ENCODE measurements at regions not wholly inside any gene's neighbourhood (a gene's known extent, or its start where the extent isn't known, plus 50 kb on each side); places are given as distances from the start of the nearest gene placed in this dataset.

DNA sequence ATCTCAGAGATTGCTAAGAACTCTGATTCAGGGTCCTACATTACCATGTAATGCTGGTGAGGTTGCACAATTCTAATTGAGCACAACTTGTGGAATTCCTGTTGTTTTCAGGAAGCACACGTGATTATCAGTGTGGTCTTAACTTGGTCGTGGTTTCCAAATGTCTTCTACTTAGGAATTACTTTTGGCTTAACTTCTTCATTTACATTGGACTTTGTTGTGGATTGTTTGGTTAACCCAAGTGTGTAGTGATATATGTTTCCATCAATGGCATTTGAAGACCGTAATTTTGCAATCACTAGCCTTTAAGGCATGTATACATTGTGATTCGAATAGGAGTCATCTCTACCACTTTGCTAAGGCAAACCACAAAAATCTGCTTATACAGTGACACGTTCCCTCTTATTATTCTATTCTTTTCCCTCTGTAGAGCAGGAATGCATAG lies 373.3 kb downstream of the IRS1 start:
- H3K4me1 Mint-ChIP-seq (ENCODE audit: low read depth in 2 of 2): peaks cover 8 to 15% of the 10 kb centered on the region in 2 donors
- no peaks in the 10 kb centered on the region for H3K36me3 Mint-ChIP-seq (ENCODE audit: insufficient read depth)
- H3K9me3 Mint-ChIP-seq: no peaks in the 10 kb centered on the region
- peaks cover 0 to 13% of the 10 kb centered on the region in 2 donors for H3K27me3 Mint-ChIP-seq
- H3K4me3 Mint-ChIP-seq: no peak overlapping the region
- no peak overlapping the region for H3K27ac Mint-ChIP-seq
- ATAC-seq (replicated peaks) (no peak), DNase-seq (no peak)

DNA sequence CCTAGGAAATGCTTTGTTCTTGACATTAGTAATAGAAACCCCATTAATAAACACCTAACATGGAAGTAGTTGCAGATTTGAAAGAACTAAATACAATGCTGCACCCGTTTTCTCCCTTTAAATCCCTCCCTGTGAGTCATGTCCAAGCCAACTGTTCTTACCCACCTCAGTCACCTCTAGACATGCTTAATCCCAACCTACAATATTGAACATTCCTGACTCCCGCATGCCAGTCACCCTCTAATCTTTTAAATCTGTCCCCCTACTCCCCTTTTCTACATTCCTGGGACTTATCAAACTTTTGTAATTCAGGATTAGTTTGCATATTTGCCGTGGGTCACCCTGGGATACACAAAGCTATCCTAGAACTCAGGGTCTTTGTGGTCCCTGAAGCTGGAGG lies 374.6 kb downstream of the IRS1 start:
- DNase-seq (no peak), ATAC-seq (replicated peaks) (no peak)
- H3K36me3 Mint-ChIP-seq (ENCODE audit: insufficient read depth): no peaks in the 10 kb centered on the region
- no peaks in the 10 kb centered on the region for H3K9me3 Mint-ChIP-seq
- peak overlapping the region in 1 of 2 donors; percentile 14 for H3K27ac Mint-ChIP-seq
- no peak overlapping the region for H3K4me3 Mint-ChIP-seq
- peaks cover 8 to 15% of the 10 kb centered on the region in 2 donors for H3K4me1 Mint-ChIP-seq (ENCODE audit: low read depth in 2 of 2)
- H3K27me3 Mint-ChIP-seq: peaks cover 0 to 6% of the 10 kb centered on the region in 2 donors

DNA sequence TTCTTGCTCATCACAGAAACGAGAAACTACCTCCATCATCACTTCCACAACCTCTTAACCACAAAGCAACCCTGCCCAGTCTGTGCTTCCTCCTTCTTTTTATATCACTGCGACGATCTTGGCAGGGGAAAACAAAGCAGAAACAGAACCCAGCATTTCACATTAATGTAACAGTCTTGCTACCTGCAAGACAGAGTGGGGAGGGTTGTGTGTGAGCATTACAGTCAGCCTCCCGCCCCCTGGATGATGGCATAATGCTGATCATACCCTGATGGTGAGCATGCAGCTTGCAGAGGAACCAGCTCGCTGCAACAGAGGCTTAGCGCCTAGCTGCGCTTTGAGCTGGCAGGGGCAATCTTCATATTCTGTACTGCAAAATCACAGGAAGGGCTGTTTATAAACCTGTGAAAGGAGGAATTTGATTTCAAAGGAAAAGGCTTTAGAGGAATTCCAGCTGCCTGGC lies 376.1 kb downstream of the IRS1 start:
- Mint-ChIP-seq H3K27me3 (no peaks in the 10 kb centered on the region), H3K4me1 (ENCODE audit: low read depth in 2 of 2) (peaks cover 8 to 15% of the 10 kb centered on the region in 2 donors), H3K9me3 (no peaks in the 10 kb centered on the region), H3K36me3 (ENCODE audit: insufficient read depth) (no peaks in the 10 kb centered on the region), H3K27ac (peak overlapping the region; percentile 16 to 46), H3K4me3 (peak overlapping the region; percentile 50 to 78)
- ATAC-seq (replicated peaks) (peak; percentile 89), DNase-seq (peak; percentile 3 to 8 (median 7))

DNA sequence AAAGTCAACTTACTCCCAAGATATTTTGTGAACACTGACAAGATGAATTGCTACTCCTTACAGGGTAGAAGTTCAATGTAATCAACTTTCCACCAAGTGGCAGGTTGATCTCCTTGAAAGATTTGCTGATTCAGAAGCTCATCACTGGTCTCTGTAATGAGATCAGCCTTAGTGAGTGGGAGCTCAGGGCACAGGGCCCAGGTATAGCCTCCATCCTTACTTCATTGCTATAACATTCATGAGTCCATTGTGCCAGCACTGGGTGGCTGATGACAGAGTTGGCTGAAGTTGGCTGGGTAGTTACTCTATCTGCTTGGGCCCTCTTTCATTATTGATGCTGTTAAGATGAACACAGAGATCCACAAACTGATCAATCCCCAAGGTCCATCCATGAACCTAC lies 379.0 kb downstream of the IRS1 start:
- Mint-ChIP-seq H3K36me3 (ENCODE audit: insufficient read depth) (no peaks in the 10 kb centered on the region), H3K4me1 (ENCODE audit: low read depth in 2 of 2) (peaks cover 8 to 15% of the 10 kb centered on the region in 2 donors), H3K4me3 (no peak overlapping the region), H3K9me3 (no peaks in the 10 kb centered on the region), H3K27me3 (no peaks in the 10 kb centered on the region), H3K27ac (no peak overlapping the region)
- no peak for DNase-seq
- ATAC-seq (replicated peaks): no peak

DNA sequence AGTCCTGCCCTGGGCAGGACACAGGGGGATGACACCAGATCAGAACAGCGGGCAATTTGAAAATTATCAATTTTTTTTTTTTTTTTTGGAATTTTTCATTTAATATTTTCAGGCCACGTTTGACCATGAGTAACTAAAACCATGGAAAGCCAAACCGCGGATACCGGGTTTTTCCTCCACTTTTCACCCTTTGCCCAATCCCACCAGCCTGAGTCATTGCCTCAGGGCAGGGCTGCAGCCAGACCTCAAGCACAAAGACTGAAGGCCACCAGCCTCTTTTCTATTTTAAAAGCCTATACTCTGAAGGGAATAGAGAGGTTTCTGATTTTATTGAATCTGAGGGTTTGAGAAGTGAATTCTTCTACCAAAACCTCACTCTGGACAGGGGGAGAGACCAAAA lies 381.1 kb downstream of the IRS1 start:
- ATAC-seq (replicated peaks) (no peak), DNase-seq (no peak)
- H3K36me3 Mint-ChIP-seq (ENCODE audit: insufficient read depth): no peaks in the 10 kb centered on the region
- H3K27ac Mint-ChIP-seq: no peak overlapping the region
- H3K4me1 Mint-ChIP-seq (ENCODE audit: low read depth in 2 of 2): peaks cover 3 to 6% of the 10 kb centered on the region in 2 donors
- H3K9me3 Mint-ChIP-seq: no peaks in the 10 kb centered on the region
- no peak overlapping the region for H3K4me3 Mint-ChIP-seq
- H3K27me3 Mint-ChIP-seq: no peaks in the 10 kb centered on the region

DNA sequence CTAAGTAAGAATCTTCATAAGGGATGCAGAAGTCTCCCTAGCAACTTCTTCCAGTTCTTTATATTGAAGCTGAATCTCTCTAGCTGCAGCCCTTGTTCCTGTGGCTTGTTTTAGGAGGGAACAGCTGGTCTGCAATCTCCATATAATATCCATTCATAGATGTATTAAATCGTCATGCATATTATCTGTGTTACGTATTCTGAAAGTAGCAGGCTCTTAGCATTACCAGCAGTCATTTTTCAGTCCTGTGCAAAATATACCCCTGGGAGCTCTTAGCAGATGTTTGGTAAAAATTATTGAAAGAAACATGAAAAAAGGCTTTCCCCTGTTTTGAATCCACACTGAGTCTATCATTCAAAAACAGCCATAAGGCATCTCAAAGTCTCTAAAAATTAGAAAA lies 385.3 kb downstream of the IRS1 start:
- no peak for DNase-seq
- Mint-ChIP-seq H3K4me3 (no peak overlapping the region), H3K36me3 (ENCODE audit: insufficient read depth) (no peaks in the 10 kb centered on the region), H3K27ac (no peak overlapping the region), H3K9me3 (no peaks in the 10 kb centered on the region), H3K27me3 (peaks cover 6 to 9% of the 10 kb centered on the region in 2 donors), H3K4me1 (ENCODE audit: low read depth in 2 of 2) (no peaks in the 10 kb centered on the region)
- no peak for ATAC-seq (replicated peaks)

DNA sequence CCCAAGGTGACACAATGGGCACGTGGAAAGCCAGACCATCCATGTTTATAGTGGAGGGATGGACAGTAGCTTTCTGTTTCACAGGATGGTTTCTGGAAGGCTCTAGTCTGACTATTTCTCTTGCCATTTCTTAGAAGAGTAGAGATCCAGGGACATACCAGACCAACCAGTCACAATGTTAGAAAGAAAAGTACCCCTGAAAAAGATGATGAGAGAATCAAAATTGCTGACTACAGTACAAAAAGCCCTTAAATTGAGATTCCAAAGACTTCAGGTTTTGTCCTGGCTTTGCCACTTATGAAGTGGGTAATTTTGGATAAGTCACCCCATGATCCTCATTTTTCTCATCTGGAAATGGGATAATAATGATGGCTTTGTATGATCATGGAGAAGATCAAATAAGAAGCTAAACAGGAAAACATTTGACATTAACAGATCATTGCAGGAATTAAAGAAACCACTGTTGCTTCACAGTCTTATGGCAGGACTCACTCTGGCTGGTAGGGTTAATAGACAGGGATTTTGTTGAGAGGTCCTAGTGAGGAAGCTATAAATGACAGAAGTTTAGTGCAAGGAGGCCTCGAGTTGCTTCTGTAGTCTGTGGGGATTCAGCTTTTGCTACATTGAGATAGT lies 386.0 kb downstream of the IRS1 start:
- no peak overlapping the region for H3K4me3 Mint-ChIP-seq
- H3K36me3 Mint-ChIP-seq (ENCODE audit: insufficient read depth): no peaks in the 10 kb centered on the region
- peaks cover 6 to 14% of the 10 kb centered on the region in 2 donors for H3K27me3 Mint-ChIP-seq
- H3K4me1 Mint-ChIP-seq (ENCODE audit: low read depth in 2 of 2): no peaks in the 10 kb centered on the region
- no peak for DNase-seq
- no peak for ATAC-seq (replicated peaks)
- H3K27ac Mint-ChIP-seq: no peak overlapping the region
- H3K9me3 Mint-ChIP-seq: no peaks in the 10 kb centered on the region

DNA sequence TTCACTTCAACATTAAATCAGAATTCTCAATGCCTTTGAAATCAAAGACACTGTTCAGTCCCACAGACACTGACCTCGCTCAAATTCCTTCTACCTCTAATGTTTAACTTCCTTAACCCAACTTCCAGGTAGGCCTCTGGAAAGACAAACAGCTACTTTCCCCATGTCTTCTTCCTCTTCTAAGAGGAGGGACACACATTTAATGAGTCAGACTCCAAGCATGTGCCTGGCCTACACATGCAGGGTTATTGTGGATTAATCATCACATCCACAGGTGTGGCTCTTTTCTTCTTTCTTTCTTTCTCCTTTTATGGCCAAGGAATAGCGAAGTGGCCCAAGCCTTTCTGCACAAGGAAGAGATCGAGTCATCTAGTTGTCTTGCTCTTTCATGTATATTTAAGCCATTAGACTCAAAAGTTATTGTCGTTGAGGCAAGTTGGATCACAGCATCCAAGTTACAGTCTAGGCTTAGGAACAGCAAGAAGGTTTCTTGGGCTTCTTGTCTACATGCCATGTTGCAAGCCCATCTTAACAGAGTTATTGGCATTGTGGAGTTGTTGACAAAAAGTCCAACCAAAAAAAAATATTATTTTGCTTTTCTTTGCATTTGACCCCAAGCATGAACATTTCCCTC lies 387.8 kb downstream of the IRS1 start:
- no peak overlapping the region for H3K27ac Mint-ChIP-seq

DNA sequence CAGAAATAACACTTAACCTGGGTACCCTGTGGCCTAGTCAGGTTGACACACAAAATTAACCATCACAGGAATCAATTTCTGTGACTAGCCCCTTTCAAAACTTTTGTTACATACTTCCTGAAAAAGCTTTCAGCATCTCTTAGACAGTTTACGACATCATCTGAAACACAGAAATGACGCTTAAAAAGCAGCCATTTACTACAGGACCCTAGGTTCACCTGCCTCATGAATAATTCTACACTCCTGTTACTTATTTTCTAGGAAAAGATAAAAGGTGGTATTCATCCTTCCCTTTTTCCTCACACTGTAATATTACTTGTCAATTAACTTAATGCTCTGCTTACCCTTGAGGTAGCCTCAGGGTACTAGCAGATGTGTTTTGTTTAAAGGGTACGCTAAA lies 388.4 kb downstream of the IRS1 start:
- H3K27ac Mint-ChIP-seq: no peak overlapping the region
- H3K9me3 Mint-ChIP-seq: no peaks in the 10 kb centered on the region
- H3K4me1 Mint-ChIP-seq (ENCODE audit: low read depth in 2 of 2): no peaks in the 10 kb centered on the region
- ATAC-seq (replicated peaks) (no peak), DNase-seq (no peak)
- H3K36me3 Mint-ChIP-seq (ENCODE audit: insufficient read depth): no peaks in the 10 kb centered on the region
- peaks cover 6 to 17% of the 10 kb centered on the region in 2 donors for H3K27me3 Mint-ChIP-seq
- H3K4me3 Mint-ChIP-seq: no peak overlapping the region

More for the DNA sequence above, 387.8 kb downstream of the IRS1 start:
- ATAC-seq (replicated peaks) (no peak), DNase-seq (no peak)
- no peaks in the 10 kb centered on the region for H3K4me1 Mint-ChIP-seq (ENCODE audit: low read depth in 2 of 2)
- peaks cover 6 to 17% of the 10 kb centered on the region in 2 donors for H3K27me3 Mint-ChIP-seq
- no peaks in the 10 kb centered on the region for H3K36me3 Mint-ChIP-seq (ENCODE audit: insufficient read depth)
- H3K9me3 Mint-ChIP-seq: no peaks in the 10 kb centered on the region
- no peak overlapping the region for H3K4me3 Mint-ChIP-seq

DNA sequence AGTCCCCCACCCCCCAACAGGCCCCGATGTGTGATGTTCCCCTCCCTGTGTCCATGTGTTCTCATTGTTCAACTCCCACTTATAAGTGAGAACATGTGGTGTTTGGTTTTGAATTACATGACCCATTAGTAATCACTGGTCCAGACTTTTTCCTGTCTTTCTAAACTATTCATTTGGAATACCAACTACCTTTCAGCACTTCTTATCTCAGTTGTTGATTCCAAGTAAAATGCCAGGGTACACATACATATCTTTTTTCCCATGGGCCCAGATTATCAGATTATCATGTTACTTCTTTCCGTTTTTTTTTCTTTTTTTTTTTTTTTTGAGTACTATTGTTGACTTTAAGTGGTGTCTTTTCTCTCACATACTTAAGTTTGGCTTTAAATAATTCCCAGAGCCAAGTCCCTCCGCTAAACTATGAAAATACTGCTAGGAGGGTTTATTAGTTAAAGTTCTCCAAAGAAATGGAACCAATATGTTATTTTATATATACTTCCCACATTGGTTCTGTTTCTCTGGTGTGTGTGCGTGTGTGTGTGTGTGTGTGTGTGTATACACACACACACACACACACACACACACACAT lies 389.3 kb downstream of the IRS1 start:
- DNase-seq: no peak
- no peak for ATAC-seq (replicated peaks)
- H3K4me1 Mint-ChIP-seq (ENCODE audit: low read depth in 2 of 2): no peaks in the 10 kb centered on the region
- no peaks in the 10 kb centered on the region for H3K36me3 Mint-ChIP-seq (ENCODE audit: insufficient read depth)
- peaks cover 6 to 17% of the 10 kb centered on the region in 2 donors for H3K27me3 Mint-ChIP-seq
- H3K9me3 Mint-ChIP-seq: no peaks in the 10 kb centered on the region
- no peak overlapping the region for H3K27ac Mint-ChIP-seq
- no peak overlapping the region for H3K4me3 Mint-ChIP-seq

DNA sequence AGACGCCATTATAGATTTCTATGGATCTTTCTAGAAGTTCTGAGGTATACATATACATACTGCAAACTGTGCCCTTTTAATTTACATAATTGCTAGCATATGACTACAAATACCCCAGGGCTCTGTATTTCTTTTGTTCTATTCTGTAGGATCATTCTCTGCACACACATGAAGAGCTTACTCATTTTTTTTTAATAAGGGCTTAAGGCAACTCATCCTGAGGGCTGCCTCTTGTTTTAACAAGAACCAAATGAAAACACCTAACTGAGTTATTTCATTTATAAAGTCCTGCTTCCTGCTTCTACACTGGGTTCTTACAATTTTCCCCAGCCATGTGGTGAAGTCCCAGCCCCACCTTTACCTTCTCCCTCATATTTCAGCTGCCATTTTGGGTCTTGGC lies 390.5 kb downstream of the IRS1 start:
- H3K27me3 Mint-ChIP-seq: peaks cover 6 to 21% of the 10 kb centered on the region in 2 donors
- no peaks in the 10 kb centered on the region for H3K9me3 Mint-ChIP-seq
- no peak overlapping the region for H3K27ac Mint-ChIP-seq
- no peaks in the 10 kb centered on the region for H3K36me3 Mint-ChIP-seq (ENCODE audit: insufficient read depth)
- no peak for ATAC-seq (replicated peaks)
- H3K4me3 Mint-ChIP-seq: no peak overlapping the region
- no peak for DNase-seq
- H3K4me1 Mint-ChIP-seq (ENCODE audit: low read depth in 2 of 2): no peaks in the 10 kb centered on the region

DNA sequence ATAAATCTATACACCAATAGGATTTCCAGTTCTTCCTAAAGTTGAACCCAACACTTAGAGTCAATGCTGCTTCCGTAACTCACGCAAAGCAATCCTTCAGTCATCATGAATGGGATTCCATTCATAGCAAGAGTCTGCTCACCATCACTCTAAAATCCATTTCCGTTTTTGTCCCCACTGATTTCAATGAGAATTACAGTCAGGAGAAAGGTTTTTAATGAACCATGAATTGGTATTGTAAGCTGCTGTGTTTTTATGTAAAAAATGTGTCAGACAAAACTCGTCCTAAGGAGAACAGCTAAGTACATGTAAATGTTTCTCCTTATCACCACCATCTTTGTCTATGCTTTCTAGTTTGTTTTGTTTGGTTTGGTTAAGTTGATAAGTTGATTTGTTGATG lies 391.5 kb downstream of the IRS1 start:
- H3K27ac Mint-ChIP-seq: no peak overlapping the region
- no peak overlapping the region for H3K4me3 Mint-ChIP-seq
- H3K4me1 Mint-ChIP-seq (ENCODE audit: low read depth in 2 of 2): no peaks in the 10 kb centered on the region
- H3K36me3 Mint-ChIP-seq (ENCODE audit: insufficient read depth): no peaks in the 10 kb centered on the region
- no peak for DNase-seq
- no peaks in the 10 kb centered on the region for H3K9me3 Mint-ChIP-seq
- ATAC-seq (replicated peaks): no peak
- H3K27me3 Mint-ChIP-seq: peaks cover 6 to 31% of the 10 kb centered on the region in 2 donors

DNA sequence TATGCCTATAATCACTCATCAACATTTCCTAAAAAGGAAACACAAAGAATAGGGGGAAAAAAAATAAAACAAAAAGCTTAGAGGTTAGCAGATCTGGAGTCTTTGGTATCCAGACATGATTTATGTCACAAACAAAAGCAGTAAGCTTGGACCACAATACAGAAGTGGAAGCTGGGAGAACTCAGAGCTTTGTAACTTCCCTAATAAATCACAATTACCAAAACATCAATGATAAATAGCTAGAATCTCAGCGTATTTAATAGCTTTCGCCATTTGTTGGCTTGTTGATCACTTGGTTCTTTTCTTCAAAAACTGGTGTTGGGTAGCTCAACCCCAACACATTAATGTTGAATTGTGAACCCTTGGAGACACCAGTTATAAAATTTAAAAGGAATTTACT lies 392.5 kb downstream of the IRS1 start:
- no peak overlapping the region for H3K4me3 Mint-ChIP-seq
- no peak for ATAC-seq (replicated peaks)
- H3K27me3 Mint-ChIP-seq: peaks cover 6 to 31% of the 10 kb centered on the region in 2 donors
- no peak overlapping the region for H3K27ac Mint-ChIP-seq
- no peaks in the 10 kb centered on the region for H3K4me1 Mint-ChIP-seq (ENCODE audit: low read depth in 2 of 2)
- no peaks in the 10 kb centered on the region for H3K9me3 Mint-ChIP-seq
- H3K36me3 Mint-ChIP-seq (ENCODE audit: insufficient read depth): no peaks in the 10 kb centered on the region
- DNase-seq: no peak

DNA sequence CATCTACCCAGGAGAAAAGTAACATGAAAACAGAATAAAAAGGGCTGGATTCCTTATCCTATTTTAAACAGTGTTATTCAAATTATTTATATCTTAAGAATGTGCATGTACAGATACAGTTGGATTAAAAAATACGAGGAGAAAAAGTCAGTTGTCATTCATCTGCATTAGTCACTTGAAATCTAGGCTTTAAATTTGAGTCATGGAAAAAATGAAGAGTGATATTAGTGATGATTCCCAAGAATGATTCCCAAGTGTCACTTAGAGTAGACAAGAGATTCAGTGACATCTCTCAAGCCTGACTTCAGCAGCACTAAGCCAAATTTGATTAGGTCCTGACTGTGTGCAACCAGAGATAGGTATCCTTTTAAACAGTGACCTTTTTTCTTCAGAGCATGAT lies 394.2 kb downstream of the IRS1 start:
- H3K36me3 Mint-ChIP-seq (ENCODE audit: insufficient read depth): no peaks in the 10 kb centered on the region
- DNase-seq (no peak), ATAC-seq (replicated peaks) (no peak)
- no peak overlapping the region for H3K4me3 Mint-ChIP-seq
- H3K27ac Mint-ChIP-seq: no peak overlapping the region
- no peaks in the 10 kb centered on the region for H3K4me1 Mint-ChIP-seq (ENCODE audit: low read depth in 2 of 2)
- H3K9me3 Mint-ChIP-seq: no peaks in the 10 kb centered on the region
- H3K27me3 Mint-ChIP-seq: peaks cover 0 to 31% of the 10 kb centered on the region in 2 donors

All from effector memory CD8-positive, alpha-beta T cell (primary cell).